Ovary (tissue), 3 donors: ENCODE measurements at regions not wholly inside any gene's neighbourhood (a gene's known extent, or its start where the extent isn't known, plus 50 kb on each side); places are given as distances from the start of the nearest gene placed in this dataset.

Experiments used
- CTCF ChIP-seq, 3 donors: fragments of 450-650 bp in 2 of 3; fragments of 200-600 bp in 1 of 3; IDR thresholded peaks; one replicate each; pipeline versions ENCODE4 v1.5.1 to v1.8.0; 2016 to 2022; ENCODE audit warnings: antibody characterized with exemption in 3 of 3, mild to moderate bottlenecking in 1 of 3
- EP300 ChIP-seq: sonication (generic); formaldehyde crosslinking; IDR thresholded peaks from one replicate; pipeline ENCODE4 v1.6.1; 2017; ENCODE audit warnings: antibody characterized with exemption
- POLR2A ChIP-seq: fragments of 450-650 bp; IDR thresholded peaks from one replicate; pipeline ENCODE4 v1.6.1; 2017; ENCODE audit warnings: antibody characterized with exemption, mild to moderate bottlenecking, moderate library complexity
- donor health status: DM: no; HTN: no; CAD: no.

GRCh38 chr7:142436601-142437000 is 178.7 kb upstream of the PRSS58 start:
- TF ChIP-seq CTCF (IDR thresholded peaks at IDR 0.05): no peak
- no peak for TF ChIP-seq POLR2A
- no peak for TF ChIP-seq EP300
